GM19025 (cell line): ENCODE measurements at regions not wholly inside any gene's neighbourhood (a gene's known extent, or its start where the extent isn't known, plus 50 kb on each side); places are given as distances from the start of the nearest gene placed in this dataset.

Source experiments
- ATAC-seq: cut with Tn5 transposase; IDR thresholded peaks from one replicate; pipeline ENCODE4 v1.9.1; 2021; ENCODE audit warnings: mild to moderate bottlenecking, low read depth, moderate library complexity; ENCODE audit not compliant: unreplicated experiment

DNA sequence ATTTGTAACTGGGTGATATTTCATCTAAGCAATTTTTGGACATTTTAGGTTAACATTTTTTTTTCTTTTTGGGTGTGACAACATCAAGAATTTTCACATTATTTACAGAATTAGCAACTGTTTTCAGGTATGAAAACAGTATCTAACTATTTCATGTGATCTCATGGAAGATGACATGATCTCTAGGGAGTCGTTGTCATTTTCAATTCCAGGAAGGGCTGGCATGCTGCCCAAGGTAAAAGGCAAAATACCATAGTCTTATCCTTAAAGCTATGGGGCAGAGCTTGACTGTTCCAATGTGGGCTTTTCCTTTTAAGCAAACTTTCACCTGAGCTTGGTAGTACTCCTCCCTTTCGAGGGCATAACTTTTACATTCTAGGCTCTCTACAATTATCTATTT, 443.7 kb downstream of the DSEL start:
- ATAC-seq: no peak

DNA sequence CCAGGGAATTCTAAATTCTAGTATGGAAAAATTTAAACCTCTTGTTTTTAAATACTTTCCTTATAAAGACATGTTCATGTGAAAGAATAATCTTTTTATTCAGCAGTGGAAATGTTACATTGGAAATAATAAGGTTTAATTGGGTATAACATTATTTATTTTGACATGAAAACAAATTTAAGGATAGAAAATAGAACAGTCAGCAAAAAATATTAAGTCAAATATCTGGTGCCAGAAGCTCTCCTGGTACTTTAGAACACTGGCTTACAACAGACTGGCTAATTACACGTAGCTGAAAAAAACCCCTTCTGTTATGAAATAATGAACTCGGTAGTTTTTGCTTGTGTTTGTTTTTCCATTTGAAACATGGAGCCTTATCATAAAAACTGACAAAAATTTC, 447.9 kb downstream of the DSEL start:
- ATAC-seq: no peak

DNA sequence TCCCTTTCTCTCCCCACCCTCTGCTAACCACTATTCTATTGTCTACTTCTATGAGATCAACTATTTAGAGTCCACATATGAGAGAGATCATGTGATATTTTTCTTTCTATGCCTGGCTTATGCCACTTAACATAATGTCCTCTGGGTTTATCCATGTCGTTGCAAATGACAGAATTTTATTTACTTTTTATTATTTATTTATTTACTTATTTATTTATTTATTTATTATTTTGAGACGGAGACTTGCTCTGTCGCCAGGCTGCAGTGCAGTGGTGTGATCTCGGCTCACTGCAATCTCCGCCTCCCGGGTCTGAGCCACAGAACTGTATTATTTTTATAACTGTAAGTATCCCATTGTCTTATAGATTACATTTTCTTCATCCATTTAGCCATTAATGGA, 443.4 kb upstream of the CDH19 start:
- ATAC-seq: no peak

DNA sequence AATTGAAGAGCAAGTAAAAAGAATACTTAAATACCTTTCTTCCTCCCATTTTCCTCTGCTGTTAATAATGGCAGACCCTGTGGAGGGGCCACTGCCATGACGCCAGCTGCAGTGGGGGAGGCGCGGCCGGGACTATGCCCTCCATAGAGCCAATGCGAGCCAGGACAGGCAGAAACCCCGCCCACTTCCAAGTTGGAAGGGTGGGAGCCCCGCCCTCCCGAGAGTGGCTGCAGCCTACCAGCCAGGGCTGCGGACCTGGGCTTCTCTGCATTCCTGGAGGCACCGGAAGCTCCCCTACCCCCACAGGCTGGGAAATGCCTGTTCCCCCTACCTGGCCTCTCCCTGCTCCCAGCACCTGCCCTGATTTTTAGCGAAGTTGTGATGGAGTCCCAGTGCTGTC, 439.4 kb upstream of the CDH19 start:
- no peak for ATAC-seq

DNA sequence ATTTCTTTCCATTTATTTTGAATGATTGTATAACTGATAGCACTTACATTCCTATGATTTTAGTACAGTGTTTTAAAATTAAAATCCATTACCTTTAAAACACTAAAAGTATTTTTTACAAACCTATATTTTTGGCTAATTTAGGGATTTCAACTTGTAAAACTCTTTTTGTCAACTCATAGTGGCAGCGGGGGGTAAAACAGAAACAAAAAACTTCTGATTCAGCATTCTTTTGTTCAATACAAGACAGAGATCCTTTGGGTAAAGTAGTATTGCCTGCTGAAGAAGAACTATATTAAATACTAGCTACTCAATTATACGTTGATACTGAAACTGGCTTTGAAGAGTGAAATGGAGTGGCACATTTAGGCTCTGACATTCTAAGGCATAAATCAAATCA, 437.4 kb upstream of the CDH19 start:
- no peak for ATAC-seq

DNA sequence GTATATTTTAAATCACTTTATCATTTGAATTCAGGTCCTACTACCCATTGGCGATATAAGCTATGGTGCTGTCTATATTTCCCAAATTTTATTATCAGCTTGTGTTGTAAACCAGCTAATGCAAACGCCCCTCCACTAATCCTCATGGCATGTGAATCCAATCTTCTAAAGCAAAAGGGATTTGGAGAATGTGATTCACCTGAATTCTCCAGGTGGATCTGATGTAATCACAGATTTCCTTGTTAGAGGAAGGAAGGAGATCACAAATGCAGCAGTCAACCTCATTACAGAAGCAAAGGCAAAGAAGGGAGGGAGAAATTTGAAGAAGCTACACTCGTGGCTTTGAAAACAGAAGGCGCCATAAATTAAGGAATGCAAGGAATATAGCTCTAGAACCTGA, 431.1 kb upstream of the CDH19 start:
- ATAC-seq: no peak

DNA sequence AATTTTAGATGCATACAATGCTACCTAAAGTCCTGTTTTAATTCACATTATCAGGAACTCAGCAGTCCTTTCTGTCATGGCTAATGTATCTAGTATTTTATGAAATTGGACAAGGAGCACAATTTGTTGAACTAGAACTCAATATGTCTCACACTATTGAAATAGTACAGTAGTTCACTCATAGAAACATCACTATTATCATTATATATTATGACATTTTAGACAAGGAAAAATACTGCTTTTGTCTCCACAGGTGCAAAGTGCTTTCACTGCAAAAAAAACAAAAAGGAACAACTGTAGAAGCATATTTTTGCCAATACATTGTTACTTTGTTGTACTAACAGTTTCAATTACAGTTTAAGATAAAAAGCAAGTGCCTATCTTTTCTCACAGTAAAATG, 419.2 kb upstream of the CDH19 start:
- ATAC-seq: no peak

DNA sequence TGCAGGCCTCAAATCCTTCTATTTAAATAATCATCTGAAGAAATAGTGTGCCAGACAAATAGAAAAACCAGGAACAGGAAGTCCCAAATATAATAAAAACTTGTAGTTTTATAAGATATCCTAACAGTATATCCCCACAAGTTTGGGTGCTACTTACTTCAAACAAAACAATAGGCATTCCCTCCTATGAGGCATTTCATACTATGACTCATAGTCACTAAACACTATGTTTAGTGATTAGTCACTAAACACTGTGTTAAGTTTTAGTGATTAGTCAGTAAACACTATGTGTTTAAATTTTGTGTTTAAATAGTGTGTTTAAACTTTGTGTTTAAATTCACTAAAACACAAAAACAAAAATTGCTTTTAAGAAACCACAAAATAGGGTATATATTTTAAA, 407.0 kb upstream of the CDH19 start:
- no peak for ATAC-seq

DNA sequence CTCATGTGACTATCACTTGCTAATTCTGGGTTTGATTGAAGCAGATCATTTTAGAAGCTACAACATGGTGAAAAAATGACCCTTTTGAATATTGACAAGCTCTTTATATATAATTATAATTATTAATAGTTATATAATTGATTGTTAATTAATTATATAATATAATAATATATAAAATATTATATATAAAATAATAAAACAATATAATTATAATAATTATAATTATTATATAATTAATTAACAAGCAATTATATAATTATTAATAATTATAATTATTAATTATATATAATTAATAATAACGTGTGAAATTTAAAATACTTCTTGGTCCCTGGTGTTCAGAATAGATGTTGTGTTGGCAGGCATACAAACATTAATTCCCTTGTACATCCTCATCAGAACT, 404.1 kb upstream of the CDH19 start:
- no peak for ATAC-seq

DNA sequence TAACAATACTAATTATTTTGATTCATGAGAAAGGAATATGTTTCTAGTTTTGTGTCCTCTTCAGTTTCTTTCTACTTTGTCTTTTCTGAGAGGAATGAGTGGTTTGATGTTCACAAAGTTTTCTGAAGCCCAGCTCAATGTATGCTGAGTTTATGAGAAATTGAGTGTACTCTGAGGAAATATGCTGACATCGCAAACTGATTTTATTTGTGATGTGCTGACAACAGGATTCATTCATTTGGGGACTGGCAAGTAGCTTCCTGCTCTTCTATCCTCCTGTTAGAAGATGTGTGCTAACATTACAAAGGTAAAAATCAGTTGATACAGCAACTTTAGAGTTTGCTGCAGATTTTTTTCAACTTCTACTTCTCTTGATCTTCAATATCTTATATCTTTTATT, 403.2 kb upstream of the CDH19 start:
- no peak for ATAC-seq

DNA sequence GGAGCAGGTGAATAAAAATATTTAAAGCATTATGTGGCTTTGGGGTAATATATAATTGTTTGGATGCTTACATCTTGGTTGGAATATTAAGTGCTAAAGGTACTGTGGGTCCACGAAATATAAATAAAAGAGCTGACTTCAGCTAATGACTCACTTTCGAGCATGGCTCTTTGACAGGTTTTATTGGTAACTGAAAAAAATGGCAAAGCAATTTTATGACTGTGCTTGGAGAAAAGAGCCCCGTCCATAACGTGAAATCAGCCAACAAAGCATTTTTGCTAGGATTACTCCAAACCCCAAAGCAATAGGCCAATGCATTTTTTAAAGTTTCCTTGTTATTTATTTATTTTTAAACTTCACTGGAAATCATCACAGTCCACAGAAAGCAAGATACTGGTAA, 397.2 kb upstream of the CDH19 start:
- ATAC-seq: no peak

DNA sequence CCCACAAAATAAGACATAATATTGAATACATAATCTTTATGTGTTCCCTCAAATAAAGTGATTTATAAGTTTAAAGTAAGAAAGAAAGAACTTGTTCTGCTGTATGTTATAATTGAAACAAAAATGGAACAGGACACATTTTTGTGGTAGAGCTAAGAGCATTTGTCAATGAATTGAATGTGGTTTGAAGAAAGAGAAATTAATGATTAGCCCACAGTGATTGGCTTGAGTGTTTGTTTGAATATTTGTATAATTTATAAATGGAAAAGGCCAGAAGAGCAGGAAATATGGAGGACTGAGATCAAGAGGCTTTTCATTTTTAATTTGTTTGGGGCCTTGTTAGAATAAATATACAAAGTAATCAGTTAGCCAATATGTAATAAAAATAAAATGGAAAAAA, 395.1 kb upstream of the CDH19 start:
- no peak for ATAC-seq

DNA sequence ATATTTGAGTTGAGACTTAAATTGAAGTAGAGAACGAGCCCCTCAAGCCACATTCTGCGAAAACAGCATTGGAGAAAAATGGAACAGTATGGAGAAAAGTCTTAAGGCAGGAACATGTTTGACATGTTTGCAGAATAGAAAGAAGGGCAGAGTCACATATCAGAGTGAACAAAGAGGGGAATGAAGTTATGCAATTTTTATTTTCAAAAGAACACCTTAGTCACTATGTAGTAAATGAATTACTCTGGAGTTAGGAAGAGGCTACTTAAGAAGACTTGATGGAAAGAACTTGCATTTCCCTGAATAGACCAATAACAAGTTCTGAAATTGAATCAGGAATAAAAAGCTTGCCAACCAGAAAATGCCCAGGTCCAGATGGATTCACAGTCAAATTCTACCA, 391.4 kb upstream of the CDH19 start:
- ATAC-seq: no peak

DNA sequence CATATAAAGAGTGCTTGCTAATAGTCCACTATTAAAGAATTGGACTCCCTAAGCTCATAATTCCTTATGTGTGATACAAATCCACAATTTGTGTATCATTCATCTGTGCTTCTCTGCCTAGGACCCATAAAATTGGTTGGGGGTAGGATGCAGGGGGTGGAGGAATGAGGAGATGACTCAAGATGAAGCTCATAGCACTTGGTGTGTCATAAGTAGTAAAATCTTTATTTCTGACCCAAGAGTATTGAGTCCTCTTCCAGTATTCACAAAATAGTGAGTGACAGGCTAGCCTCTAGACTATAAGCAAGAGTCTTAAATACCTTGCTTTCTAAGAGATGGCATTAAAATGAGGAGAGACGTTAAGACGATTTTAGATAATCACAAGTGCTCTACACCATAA, 390.9 kb upstream of the CDH19 start:
- no peak for ATAC-seq

DNA sequence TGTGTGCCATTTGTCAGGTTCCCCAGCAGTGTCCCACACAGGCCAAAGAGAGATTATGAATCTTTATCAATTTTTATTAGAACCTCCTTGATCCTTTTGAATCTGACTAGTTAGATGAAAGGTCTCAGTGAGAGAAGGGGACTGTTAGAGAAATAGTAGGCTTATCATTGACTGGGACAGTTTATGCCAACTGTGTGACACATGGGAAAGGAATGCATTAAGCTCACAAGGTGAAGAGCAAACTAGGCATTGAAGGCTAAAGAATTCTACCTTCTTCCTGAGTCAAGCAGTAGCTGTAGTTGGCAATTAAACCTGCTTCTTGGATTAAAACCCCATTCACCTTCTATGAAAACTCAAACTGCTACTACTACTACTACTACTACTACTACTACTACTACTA, 389.6 kb upstream of the CDH19 start:
- ATAC-seq: no peak

DNA sequence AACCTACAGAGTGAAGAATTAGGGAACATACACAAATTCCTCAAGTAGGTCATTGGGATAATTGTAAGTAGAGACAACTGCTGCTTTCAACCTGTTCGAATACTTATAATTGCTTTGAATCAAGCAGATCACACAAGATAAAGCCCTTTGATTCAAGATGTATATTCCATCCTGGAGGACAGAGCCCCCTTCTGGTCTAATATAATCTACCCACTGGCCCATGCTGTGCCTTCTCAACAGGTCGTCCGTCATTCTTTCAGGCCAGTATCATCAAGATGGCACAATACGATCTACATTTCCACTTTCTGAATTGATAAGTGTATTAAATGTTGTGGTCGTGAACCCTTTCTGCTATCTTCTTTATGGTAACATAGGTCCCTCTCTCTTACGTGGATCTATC, 387.0 kb upstream of the CDH19 start:
- ATAC-seq: no peak

DNA sequence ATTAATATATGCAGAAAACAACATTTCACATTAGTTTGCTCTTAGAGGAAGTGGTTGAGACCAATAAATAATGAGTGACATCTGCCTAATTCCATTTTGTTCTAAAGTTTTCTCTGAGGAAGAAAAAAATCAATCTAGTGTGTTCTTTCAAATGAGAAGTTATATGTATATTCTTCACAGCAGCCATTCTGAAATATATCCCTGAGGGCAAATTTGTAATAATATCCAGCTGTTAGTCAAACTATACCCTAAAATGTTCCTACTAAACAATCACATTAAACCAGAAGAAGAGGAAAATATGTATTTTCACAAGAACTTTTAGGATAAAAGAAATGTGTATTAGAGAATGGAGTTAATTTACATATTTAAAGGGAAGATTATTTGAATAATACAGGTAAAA, 375.1 kb upstream of the CDH19 start:
- no peak for ATAC-seq

DNA sequence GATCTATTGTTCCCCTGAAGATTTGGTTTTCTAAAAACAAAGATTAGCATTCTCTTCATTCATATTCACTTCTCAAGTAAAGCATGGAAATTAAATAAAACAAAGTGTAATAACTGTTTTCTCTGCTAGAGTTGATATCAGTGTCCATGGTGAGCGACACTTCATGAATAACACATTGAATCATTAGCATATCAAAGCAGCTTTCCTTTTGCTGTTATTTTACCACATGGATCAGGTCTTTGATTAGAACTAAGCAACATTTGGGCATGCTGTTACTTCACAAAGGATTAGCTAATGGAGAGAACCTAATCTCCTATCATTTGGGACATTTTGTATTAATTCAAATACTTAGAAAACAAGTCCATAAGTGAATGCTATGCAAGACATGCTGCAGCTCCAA, 368.8 kb upstream of the CDH19 start:
- ATAC-seq: no peak

DNA sequence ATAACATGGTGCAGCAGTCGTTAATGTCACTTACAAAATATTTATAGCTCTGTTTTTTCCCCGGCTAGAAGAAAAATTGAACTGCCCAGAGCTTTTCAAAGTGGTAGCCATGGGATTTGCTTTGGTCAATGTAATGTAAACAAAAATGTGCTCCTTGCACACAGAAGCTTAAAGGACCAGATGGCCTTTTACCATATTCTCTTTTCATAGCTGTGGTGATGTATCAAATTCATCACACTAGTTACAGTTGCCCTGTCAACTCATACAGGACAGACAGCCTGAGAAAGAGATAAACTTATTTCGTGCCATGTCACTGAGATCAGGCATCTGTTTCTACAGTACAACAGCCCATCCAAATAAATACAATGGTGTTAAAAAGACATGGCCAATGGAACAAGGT, 368.1 kb upstream of the CDH19 start:
- no peak for ATAC-seq

DNA sequence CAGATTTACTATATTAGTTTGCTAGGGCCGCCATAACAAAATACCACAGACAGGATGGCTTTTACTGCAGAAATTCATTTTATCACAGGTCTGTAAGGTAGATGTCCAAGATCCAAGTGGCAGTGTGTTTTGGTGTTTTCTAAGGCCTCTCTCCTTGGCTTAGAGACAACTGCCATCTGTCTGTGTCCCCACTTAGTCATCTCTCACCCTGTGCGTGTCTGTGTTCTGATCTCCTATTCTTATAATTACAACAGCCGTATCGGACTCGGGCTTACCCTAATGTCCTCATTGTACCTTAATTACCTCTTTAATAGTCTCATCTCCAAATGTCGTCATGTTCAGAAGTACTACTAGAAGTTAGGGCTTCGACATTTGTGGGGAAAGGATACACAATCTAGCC, 362.3 kb upstream of the CDH19 start:
- ATAC-seq: no peak

DNA sequence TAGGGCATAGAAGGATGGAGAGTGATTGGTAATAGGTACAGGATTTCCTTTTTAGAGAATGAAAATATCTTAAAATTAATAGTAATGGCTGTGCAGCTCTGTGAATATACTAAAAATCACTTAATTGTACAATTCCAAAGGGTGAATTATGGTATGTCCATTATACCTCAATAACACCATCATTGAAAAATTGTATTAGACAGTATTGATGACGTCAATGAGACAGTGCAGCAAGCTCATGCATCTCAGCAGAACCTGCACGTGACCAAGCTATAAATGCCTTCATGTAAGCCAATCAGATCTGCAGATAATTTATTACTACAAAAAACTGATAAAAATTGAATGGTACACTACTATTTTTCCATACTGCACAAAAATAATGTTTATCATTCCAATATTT, 354.4 kb upstream of the CDH19 start:
- no peak for ATAC-seq

DNA sequence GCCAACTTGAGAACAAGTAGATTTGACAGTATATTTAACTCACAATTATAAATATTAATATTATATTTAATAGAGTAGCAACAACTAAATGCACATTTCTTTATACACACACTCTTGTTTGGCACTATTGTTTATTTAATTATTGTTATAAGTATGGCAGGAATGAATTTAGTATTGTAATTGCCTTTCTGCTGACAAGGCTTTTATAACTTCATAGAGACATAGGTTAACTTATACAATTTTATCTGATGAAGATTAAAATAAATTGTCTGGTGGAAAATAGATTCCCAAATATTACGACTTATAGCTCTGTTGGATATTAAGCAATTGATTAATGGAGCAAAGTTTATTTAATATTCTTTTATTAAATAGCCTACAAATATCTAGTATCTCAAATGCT, 347.9 kb upstream of the CDH19 start:
- ATAC-seq: no peak

DNA sequence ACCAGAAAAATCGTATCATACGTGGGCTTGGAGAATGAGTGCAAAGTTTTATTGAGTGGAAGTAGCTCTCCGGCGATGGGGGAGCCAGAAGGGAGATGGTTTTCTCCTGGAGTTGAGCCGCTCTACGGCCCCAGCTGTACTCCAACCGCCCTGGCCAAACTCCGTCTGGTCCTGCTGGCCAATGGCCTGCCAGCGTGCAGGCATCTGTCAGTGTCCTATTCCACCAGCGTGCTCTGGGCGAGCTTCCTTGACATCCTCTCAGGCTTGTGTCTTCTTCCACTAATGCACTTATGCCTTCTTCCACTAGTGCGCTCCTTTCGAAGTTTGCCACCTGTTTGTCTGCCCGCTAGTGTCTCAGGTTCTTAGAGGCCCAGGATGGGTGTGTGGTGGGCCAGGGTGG, 345.5 kb upstream of the CDH19 start:
- ATAC-seq: no peak

DNA sequence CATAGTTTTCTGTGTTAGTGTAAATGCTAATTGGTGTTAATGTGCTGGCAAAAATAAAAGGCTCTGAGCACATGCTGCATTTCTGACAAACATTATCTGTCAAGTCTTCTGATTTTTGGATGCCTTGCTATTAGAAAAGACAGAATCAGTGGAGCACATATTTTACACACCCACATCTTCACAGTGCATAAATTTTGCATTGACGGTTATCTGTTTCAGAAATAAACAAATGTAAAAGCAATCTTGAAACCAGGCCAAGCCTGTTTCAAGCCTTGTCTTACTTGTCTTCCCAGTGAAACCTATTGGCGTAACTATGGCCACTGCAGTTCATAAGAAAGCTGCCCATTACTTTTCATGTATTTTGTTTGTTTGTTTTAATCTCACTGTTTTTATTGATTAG, 333.7 kb upstream of the CDH19 start:
- ATAC-seq: no peak
